ENCODE measurements at regions not wholly inside any gene's neighbourhood (a gene's known extent, or its start where the extent isn't known, plus 50 kb on each side); places are given as distances from the start of the nearest gene placed in this dataset.

GRCh38 chr5:164054461-164054860 lies 549.0 kb downstream of the MAT2B start:
- no peaks in the 10 kb centered on the region for H3K36me3 ChIP-seq
- H3K4me1 ChIP-seq: no peaks in the 10 kb centered on the region
- WGBS, 2 donors (ENCODE audit: low coverage in 1 of 2): 71 to 75% methylated on average over 2 of the region's 2 CpGs
- no peak overlapping the region for H3K27ac ChIP-seq
- in situ Hi-C loops (cut with MboI; ENCODE audit: low pct_ligation_motif_present in 1 of 4, low pct_unique_long_range_greater_than_20kb in 1 of 4, low sequenced_read_pairs in 3 of 4) (no loop called here), intact Hi-C loops (cut with DNase I; ENCODE audit: low total_unique reads) (no loop called here)
- DNase-seq: no peak
- no peaks in the 10 kb centered on the region for H3K27me3 ChIP-seq
- no peak overlapping the region for H3K4me3 ChIP-seq
- no peaks in the 10 kb centered on the region for H3K9me3 ChIP-seq
- TF ChIP-seq, protein P1, sequence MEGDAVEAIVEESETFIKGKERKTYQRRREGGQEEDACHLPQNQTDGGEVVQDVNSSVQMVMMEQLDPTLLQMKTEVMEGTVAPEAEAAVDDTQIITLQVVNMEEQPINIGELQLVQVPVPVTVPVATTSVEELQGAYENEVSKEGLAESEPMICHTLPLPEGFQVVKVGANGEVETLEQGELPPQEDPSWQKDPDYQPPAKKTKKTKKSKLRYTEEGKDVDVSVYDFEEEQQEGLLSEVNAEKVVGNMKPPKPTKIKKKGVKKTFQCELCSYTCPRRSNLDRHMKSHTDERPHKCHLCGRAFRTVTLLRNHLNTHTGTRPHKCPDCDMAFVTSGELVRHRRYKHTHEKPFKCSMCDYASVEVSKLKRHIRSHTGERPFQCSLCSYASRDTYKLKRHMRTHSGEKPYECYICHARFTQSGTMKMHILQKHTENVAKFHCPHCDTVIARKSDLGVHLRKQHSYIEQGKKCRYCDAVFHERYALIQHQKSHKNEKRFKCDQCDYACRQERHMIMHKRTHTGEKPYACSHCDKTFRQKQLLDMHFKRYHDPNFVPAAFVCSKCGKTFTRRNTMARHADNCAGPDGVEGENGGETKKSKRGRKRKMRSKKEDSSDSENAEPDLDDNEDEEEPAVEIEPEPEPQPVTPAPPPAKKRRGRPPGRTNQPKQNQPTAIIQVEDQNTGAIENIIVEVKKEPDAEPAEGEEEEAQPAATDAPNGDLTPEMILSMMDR (IDR thresholded peaks at IDR 0.05): no peak
- TF ChIP-seq POLR2AphosphoS5 (IDR thresholded peaks at IDR 0.05) (no peak), POLR2A (IDR thresholded peaks at IDR 0.05) (no peak), EP300 (IDR thresholded peaks at IDR 0.05; ENCODE audit: low read depth) (no peak)

GRCh38 chr5:164057121-164057520 lies 551.7 kb downstream of the MAT2B start:
- no peak for DNase-seq
- Histone ChIP-seq H3K36me3 (no peaks in the 10 kb centered on the region), H3K9me3 (no peaks in the 10 kb centered on the region), H3K4me1 (no peaks in the 10 kb centered on the region), H3K4me3 (no peak overlapping the region), H3K27ac (no peak overlapping the region), H3K27me3 (no peaks in the 10 kb centered on the region)
- 83% methylated on average over 2 of the region's 2 CpGs for WGBS, 2 donors (ENCODE audit: low coverage in 1 of 2)
- intact Hi-C loops (cut with DNase I; ENCODE audit: low total_unique reads) (no loop called here), in situ Hi-C loops (cut with MboI; ENCODE audit: low pct_ligation_motif_present in 1 of 4, low pct_unique_long_range_greater_than_20kb in 1 of 4, low sequenced_read_pairs in 3 of 4) (no loop called here)
- TF ChIP-seq EP300 (IDR thresholded peaks at IDR 0.05; ENCODE audit: low read depth) (no peak), POLR2AphosphoS5 (IDR thresholded peaks at IDR 0.05) (no peak), POLR2A (IDR thresholded peaks at IDR 0.05) (no peak)
- TF ChIP-seq, protein P1 (IDR thresholded peaks at IDR 0.05): no peak

DNA sequence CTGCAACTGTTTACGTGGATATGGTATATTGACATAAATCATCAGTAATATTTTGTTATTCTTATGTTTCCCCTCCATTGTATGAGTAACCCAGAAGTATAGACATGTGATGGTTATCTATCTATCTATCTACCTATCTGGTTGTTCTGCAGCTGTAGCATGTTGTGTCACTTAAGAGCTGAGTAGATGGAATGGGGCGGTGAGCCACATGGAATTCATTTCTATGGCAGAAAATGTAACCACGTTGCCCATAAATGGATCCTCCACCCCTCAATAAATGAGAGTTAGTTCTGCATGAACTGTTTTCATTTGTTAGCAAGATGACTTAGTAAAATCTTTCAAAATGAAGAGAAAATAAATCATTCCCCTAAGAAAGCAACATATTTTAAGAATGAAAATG lies 553.2 kb downstream of the MAT2B start:
- 67 to 73% methylated on average over 2 to 3 of the region's 3 CpGs for WGBS, 2 donors (ENCODE audit: low coverage in 1 of 2)
- no peaks in the 10 kb centered on the region for H3K27me3 ChIP-seq
- H3K4me1 ChIP-seq: no peaks in the 10 kb centered on the region
- no peak overlapping the region for H3K27ac ChIP-seq
- H3K9me3 ChIP-seq: no peaks in the 10 kb centered on the region
- no peaks in the 10 kb centered on the region for H3K36me3 ChIP-seq
- in situ Hi-C loops (cut with MboI; ENCODE audit: low pct_ligation_motif_present in 1 of 4, low pct_unique_long_range_greater_than_20kb in 1 of 4, low sequenced_read_pairs in 3 of 4): no loop called here
- intact Hi-C loops (cut with DNase I; ENCODE audit: low total_unique reads): no loop called here
- no peak overlapping the region for H3K4me3 ChIP-seq
- TF ChIP-seq, protein P1 (IDR thresholded peaks at IDR 0.05): no peak
- TF ChIP-seq POLR2AphosphoS5 (IDR thresholded peaks at IDR 0.05) (no peak), POLR2A (IDR thresholded peaks at IDR 0.05) (no peak), EP300 (IDR thresholded peaks at IDR 0.05; ENCODE audit: low read depth) (no peak)
- DNase-seq: no peak

GRCh38 chr5:164059471-164059870 lies 554.1 kb downstream of the MAT2B start:
- WGBS, 2 donors (ENCODE audit: low coverage in 1 of 2): 76 to 78% methylated on average over 2 of the region's 2 CpGs
- in situ Hi-C loops (cut with MboI; ENCODE audit: low pct_ligation_motif_present in 1 of 4, low pct_unique_long_range_greater_than_20kb in 1 of 4, low sequenced_read_pairs in 3 of 4) (no loop called here), intact Hi-C loops (cut with DNase I; ENCODE audit: low total_unique reads) (no loop called here)
- Histone ChIP-seq H3K27me3 (no peaks in the 10 kb centered on the region), H3K9me3 (no peaks in the 10 kb centered on the region), H3K36me3 (no peaks in the 10 kb centered on the region), H3K4me1 (no peaks in the 10 kb centered on the region), H3K4me3 (no peak overlapping the region), H3K27ac (no peak overlapping the region)
- TF ChIP-seq POLR2AphosphoS5 (IDR thresholded peaks at IDR 0.05) (no peak), POLR2A (IDR thresholded peaks at IDR 0.05) (no peak), EP300 (IDR thresholded peaks at IDR 0.05; ENCODE audit: low read depth) (no peak)
- TF ChIP-seq, protein P1 (IDR thresholded peaks at IDR 0.05): no peak
- DNase-seq: no peak

Measured in transverse colon (tissue), 4 donors.